Peyer's patch (tissue), 4 donors: ENCODE measurements at regions not wholly inside any gene's neighbourhood (a gene's known extent, or its start where the extent isn't known, plus 50 kb on each side); places are given as distances from the start of the nearest gene placed in this dataset.

ENCODE experiments used
- POLR2A ChIP-seq, 2 donors: fragments of 450-650 bp; IDR thresholded peaks; one replicate each; pipeline ENCODE4 v1.5.1; 2017; ENCODE audit warnings: antibody characterized with exemption in 2 of 2, mild to moderate bottlenecking in 2 of 2, moderate library complexity in 2 of 2
- TF ChIP-seq, protein P1 (sequence below), 6 experiments: fragments of 450-650 bp in 4 of 6; fragments of 200-600 bp in 2 of 6; sonication (generic) in 1 of 6; IDR thresholded peaks; one replicate each; pipeline ENCODE4 v1.5.1; 2017 to 2019; ENCODE audit warnings: antibody characterized with exemption in 6 of 6, mild to moderate bottlenecking in 3 of 6, moderate library complexity in 1 of 6

DNA sequence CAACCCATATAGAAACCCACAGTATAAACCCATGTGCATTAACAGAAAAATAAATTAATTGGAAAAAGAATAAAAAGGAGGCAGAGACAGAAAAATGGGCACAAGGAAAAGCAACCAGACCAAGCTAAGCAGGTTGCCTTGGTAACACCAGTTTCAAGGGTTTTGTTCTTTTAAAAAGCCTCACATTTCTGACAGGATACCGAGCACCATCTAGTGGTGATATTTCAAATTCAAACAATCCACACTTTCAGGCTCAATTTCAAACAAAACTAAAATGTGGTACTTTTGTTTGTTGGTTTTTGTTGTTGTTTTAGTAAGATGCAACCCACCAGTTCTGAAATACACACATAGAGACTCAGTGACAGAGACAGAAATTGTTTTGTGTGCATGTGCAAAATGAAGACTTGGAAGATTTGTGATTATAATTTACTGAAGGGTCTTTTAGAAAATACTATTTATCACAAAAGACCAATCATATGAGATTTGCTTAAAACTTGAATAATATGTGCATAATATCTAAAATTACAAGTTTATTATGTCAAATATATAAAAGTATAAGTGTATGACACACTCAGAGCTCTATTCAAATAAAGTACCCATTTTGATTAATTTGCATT lies 318.2 kb downstream of the SLCO4C1 start:
- TF ChIP-seq POLR2A (IDR thresholded peaks at IDR 0.05): no peak
- TF ChIP-seq, protein P1, sequence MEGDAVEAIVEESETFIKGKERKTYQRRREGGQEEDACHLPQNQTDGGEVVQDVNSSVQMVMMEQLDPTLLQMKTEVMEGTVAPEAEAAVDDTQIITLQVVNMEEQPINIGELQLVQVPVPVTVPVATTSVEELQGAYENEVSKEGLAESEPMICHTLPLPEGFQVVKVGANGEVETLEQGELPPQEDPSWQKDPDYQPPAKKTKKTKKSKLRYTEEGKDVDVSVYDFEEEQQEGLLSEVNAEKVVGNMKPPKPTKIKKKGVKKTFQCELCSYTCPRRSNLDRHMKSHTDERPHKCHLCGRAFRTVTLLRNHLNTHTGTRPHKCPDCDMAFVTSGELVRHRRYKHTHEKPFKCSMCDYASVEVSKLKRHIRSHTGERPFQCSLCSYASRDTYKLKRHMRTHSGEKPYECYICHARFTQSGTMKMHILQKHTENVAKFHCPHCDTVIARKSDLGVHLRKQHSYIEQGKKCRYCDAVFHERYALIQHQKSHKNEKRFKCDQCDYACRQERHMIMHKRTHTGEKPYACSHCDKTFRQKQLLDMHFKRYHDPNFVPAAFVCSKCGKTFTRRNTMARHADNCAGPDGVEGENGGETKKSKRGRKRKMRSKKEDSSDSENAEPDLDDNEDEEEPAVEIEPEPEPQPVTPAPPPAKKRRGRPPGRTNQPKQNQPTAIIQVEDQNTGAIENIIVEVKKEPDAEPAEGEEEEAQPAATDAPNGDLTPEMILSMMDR (IDR thresholded peaks at IDR 0.05): peak in 5 of 6 experiments; percentile 33 to 77 (median 68)
